ENCODE measurements at regions not wholly inside any gene's neighbourhood (a gene's known extent, or its start where the extent isn't known, plus 50 kb on each side); places are given as distances from the start of the nearest gene placed in this dataset.

DNA sequence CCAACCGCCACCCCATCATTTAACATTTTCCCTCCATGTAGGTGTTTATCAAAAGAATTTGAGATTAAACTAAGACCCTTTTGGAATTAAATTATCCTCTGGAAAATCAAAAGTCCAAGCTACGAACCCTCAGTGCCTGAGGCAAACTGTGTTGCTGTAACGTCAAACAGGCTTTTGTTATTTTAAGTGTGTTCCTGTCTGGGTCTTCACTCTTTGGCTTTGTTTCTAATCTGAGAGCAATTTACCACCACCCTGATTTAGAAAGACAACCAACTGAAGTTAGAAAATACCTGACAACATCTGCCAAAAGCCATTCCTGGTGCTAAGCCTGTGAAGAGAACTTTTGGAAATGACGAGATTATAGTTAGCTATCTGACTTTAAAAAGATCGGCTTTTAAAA is 199.9 kb downstream of the DIRAS2 start:
- 64% methylated on average over 5 of the region's 5 CpGs for WGBS (ENCODE audit: low lambda C conversion rate, missing lambda C conversion rate)
- no peaks in the 10 kb centered on the region for H3K4me1 ChIP-seq (ENCODE audit: insufficient read depth)
- H3K9me3 ChIP-seq (ENCODE audit: low read depth), result peaks cover 3% of the 10 kb centered on the region
- no peak overlapping the region for H3K4me3 ChIP-seq
- DNase-seq (ENCODE audit: low spot score), result no peak
- no peaks in the 10 kb centered on the region for H4K20me1 ChIP-seq (ENCODE audit: insufficient read depth, poor library complexity, severe bottlenecking)
- H3K79me2 ChIP-seq, result no peaks in the 10 kb centered on the region
- TF ChIP-seq EZH2phosphoT487 (IDR thresholded peaks at IDR 0.05; ENCODE audit: low read depth, severe bottlenecking, unreplicated experiment) (no peak), EZH2 (IDR thresholded peaks at IDR 0.05; ENCODE audit: borderline replicate concordance) (no peak)
- TF ChIP-seq, protein P1, sequence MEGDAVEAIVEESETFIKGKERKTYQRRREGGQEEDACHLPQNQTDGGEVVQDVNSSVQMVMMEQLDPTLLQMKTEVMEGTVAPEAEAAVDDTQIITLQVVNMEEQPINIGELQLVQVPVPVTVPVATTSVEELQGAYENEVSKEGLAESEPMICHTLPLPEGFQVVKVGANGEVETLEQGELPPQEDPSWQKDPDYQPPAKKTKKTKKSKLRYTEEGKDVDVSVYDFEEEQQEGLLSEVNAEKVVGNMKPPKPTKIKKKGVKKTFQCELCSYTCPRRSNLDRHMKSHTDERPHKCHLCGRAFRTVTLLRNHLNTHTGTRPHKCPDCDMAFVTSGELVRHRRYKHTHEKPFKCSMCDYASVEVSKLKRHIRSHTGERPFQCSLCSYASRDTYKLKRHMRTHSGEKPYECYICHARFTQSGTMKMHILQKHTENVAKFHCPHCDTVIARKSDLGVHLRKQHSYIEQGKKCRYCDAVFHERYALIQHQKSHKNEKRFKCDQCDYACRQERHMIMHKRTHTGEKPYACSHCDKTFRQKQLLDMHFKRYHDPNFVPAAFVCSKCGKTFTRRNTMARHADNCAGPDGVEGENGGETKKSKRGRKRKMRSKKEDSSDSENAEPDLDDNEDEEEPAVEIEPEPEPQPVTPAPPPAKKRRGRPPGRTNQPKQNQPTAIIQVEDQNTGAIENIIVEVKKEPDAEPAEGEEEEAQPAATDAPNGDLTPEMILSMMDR (IDR thresholded peaks at IDR 0.05; ENCODE audit: poor library complexity), result no peak
- no peak overlapping the region for H3K4me2 ChIP-seq
- H3K27ac ChIP-seq, result no peak overlapping the region
- H3K9me2 ChIP-seq (replicated peaks; ENCODE audit: insufficient read depth), result no peaks in the 10 kb centered on the region
- H2AFZ ChIP-seq, result no peak overlapping the region
- no peaks in the 10 kb centered on the region for H3K27me3 ChIP-seq
- no peaks in the 10 kb centered on the region for H3K36me3 ChIP-seq (replicated peaks; ENCODE audit: insufficient read depth, low read depth)

DNA sequence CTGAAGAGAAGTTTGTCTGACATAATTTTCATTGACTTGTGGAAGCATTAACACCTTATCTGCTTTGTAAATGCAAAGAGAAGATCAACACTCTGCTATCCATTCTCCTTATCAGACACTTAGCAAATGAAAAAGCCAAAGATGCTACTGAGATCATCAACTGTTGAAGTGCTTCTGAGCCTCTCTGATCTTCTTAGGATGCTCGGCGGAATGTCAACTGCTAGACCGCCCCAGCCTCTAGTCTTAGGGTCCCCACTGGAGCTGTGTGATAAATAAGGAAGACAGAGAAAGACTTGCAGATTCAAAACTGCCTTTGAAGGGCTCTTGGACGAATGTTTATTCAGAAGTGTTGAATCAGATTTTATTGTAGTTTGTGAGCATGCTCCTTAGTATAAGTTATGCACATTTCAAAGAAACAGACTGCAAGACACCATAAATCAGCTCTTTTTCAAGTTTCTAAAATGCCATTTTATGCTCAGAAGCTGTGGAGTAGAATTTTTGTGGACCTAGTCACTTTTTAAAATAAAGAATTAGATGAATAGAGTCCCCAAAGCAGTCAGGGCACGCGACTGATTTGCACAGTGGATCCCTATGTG is 197.9 kb downstream of the DIRAS2 start:
- Histone ChIP-seq H3K36me3 (replicated peaks; ENCODE audit: insufficient read depth, low read depth) (no peaks in the 10 kb centered on the region), H3K9me3 (ENCODE audit: low read depth) (no peaks in the 10 kb centered on the region), H3K4me2 (no peak overlapping the region), H3K9me2 (replicated peaks; ENCODE audit: insufficient read depth) (no peaks in the 10 kb centered on the region), H3K27ac (no peak overlapping the region), H3K4me1 (ENCODE audit: insufficient read depth) (no peaks in the 10 kb centered on the region), H2AFZ (no peak overlapping the region), H3K4me3 (no peak overlapping the region), H3K79me2 (no peaks in the 10 kb centered on the region), H4K20me1 (ENCODE audit: insufficient read depth, poor library complexity, severe bottlenecking) (no peaks in the 10 kb centered on the region), H3K27me3 (no peaks in the 10 kb centered on the region)
- no peak for DNase-seq (ENCODE audit: low spot score)
- 73% methylated on average over 6 of the region's 6 CpGs for WGBS (ENCODE audit: low lambda C conversion rate, missing lambda C conversion rate)
- TF ChIP-seq EZH2phosphoT487 (IDR thresholded peaks at IDR 0.05; ENCODE audit: low read depth, severe bottlenecking, unreplicated experiment) (no peak), EZH2 (IDR thresholded peaks at IDR 0.05; ENCODE audit: borderline replicate concordance) (no peak)
- TF ChIP-seq, protein P1 (IDR thresholded peaks at IDR 0.05; ENCODE audit: poor library complexity), result no peak

DNA sequence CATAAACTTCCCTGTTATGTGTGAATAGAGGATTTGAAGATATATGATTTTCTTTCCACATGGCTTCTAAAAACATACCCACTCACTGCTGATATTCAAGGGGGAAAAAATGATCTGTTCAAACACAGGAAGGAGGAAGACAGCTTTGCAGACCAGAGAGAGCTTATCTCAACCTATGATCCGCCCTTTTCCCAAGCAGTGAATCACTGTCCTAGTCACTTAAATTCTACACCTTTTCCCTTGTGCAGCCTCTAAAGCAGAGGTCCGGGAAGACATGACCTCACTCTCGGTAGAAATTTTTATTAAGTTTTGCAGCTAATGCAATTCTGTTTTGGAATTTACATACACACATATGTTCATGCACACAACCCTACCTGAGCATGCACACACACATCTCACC is 197.2 kb downstream of the DIRAS2 start:
- no peaks in the 10 kb centered on the region for H4K20me1 ChIP-seq (ENCODE audit: insufficient read depth, poor library complexity, severe bottlenecking)
- no peaks in the 10 kb centered on the region for H3K4me1 ChIP-seq (ENCODE audit: insufficient read depth)
- H3K9me2 ChIP-seq (replicated peaks; ENCODE audit: insufficient read depth), result no peaks in the 10 kb centered on the region
- no peaks in the 10 kb centered on the region for H3K36me3 ChIP-seq (replicated peaks; ENCODE audit: insufficient read depth, low read depth)
- no peak overlapping the region for H3K27ac ChIP-seq
- H3K27me3 ChIP-seq, result no peaks in the 10 kb centered on the region
- no peak overlapping the region for H3K4me3 ChIP-seq
- TF ChIP-seq, protein P1 (IDR thresholded peaks at IDR 0.05; ENCODE audit: poor library complexity), result no peak
- TF ChIP-seq EZH2phosphoT487 (IDR thresholded peaks at IDR 0.05; ENCODE audit: low read depth, severe bottlenecking, unreplicated experiment), result no peak
- no peak for TF ChIP-seq EZH2 (IDR thresholded peaks at IDR 0.05; ENCODE audit: borderline replicate concordance)
- no peak overlapping the region for H2AFZ ChIP-seq
- 61% methylated on average over 3 of the region's 3 CpGs for WGBS (ENCODE audit: low lambda C conversion rate, missing lambda C conversion rate)
- H3K4me2 ChIP-seq, result no peak overlapping the region
- H3K9me3 ChIP-seq (ENCODE audit: low read depth), result no peaks in the 10 kb centered on the region
- H3K79me2 ChIP-seq, result no peaks in the 10 kb centered on the region
- DNase-seq (ENCODE audit: low spot score), result no peak

All from hepatocyte (in vitro differentiated cells).